CD4-positive, alpha-beta memory T cell (primary cell): ENCODE measurements at regions not wholly inside any gene's neighbourhood (a gene's known extent, or its start where the extent isn't known, plus 50 kb on each side); places are given as distances from the start of the nearest gene placed in this dataset.

Experiments used
- CTCF ChIA-PET: fragments of 350-600 bp; sonication (Branson Sonifier 250); formaldehyde crosslinking; loops from one replicate; lab custom pipeline; 2021; ENCODE audit warnings: inconsistent platforms; ENCODE audit not compliant: partially characterized antibody; lab: Charles Lee
- POLR2A ChIA-PET: fragments of 350-600 bp; sonication (Branson Sonifier 250); formaldehyde crosslinking; loops from one replicate; lab custom pipeline; 2021; ENCODE audit not compliant: partially characterized antibody; lab: Charles Lee
- DNase-seq, 5 donors: peaks; one replicate each; pipeline versions ENCODE4 v3.0.0 to v3.0.0-alpha.2; 2020 to 2022; ENCODE audit warnings: mixed read lengths in 1 of 5
- H3K27ac ChIP-seq: one replicate; pipeline ENCODE4 v1.7.0; 2013; ENCODE audit warnings: low read depth, low read length
- H3K27me3 ChIP-seq: 2 replicates; pipeline ENCODE4 v1.7.0; 2013; ENCODE audit warnings: mild to moderate bottlenecking, low read length, moderate library complexity; ENCODE audit not compliant: insufficient read depth
- H3K36me3 ChIP-seq: 2 replicates; pipeline ENCODE4 v1.7.0; 2013; ENCODE audit warnings: mild to moderate bottlenecking, low read length, moderate library complexity; ENCODE audit not compliant: insufficient read depth
- H3K4me1 ChIP-seq: 2 replicates; pipeline ENCODE4 v1.7.0; 2013; ENCODE audit warnings: mild to moderate bottlenecking, low read length, moderate library complexity; ENCODE audit not compliant: insufficient read depth
- H3K4me3 ChIP-seq, 2 donors: one replicate each; pipeline ENCODE4 v1.7.0; 2013; ENCODE audit warnings: low read length in 2 of 2, mild to moderate bottlenecking in 1 of 2
- H3K9me3 ChIP-seq, 2 donors: one replicate each; pipeline ENCODE4 v1.7.0; 2013; ENCODE audit warnings: low read length in 2 of 2, control low read depth in 1 of 2; ENCODE audit not compliant: control insufficient read depth in 1 of 2
- H3K27ac Mint-ChIP-seq, 7 donors: one replicate each; pipeline ENCODE4 v1.8.0; 2020 to 2021; ENCODE audit warnings: mixed read lengths in 7 of 7, mild to moderate bottlenecking in 6 of 7, inconsistent platforms in 3 of 7, moderate library complexity in 3 of 7
- H3K27me3 Mint-ChIP-seq, 2 donors: one replicate each; pipeline ENCODE4 v1.8.0; 2020 to 2021; ENCODE audit warnings: mixed read lengths in 2 of 2
- H3K36me3 Mint-ChIP-seq, 2 donors: one replicate each; pipeline ENCODE4 v1.8.0; 2020 to 2021; ENCODE audit warnings: mixed read lengths in 2 of 2, inconsistent platforms in 1 of 2, mild to moderate bottlenecking in 1 of 2
- H3K4me1 Mint-ChIP-seq, 4 donors: one replicate each; pipeline ENCODE4 v1.8.0; 2020 to 2021; ENCODE audit warnings: mixed read lengths in 4 of 4, mild to moderate bottlenecking in 1 of 4
- H3K4me3 Mint-ChIP-seq, 8 donors: one replicate each; pipeline ENCODE4 v1.8.0; 2020 to 2021; ENCODE audit warnings: mixed read lengths in 8 of 8, mild to moderate bottlenecking in 7 of 8, moderate library complexity in 6 of 8, inconsistent platforms in 3 of 8
- H3K9me3 Mint-ChIP-seq, 8 donors: one replicate each; pipeline ENCODE4 v1.8.0; 2020 to 2021; ENCODE audit warnings: mixed read lengths in 8 of 8, mild to moderate bottlenecking in 5 of 8, inconsistent platforms in 3 of 8, moderate library complexity in 1 of 8
- intact Hi-C: fragments of 100-400 bp; cut with micrococcal nuclease; formaldehyde crosslinking; loops from one replicate; pipeline ENCODE4 v1.15.1; 2023

GRCh38 chr13:106371024-106371423 lies 164.4 kb downstream of the EFNB2 start:
- no peak for DNase-seq
- no peaks in the 10 kb centered on the region for H3K9me3 ChIP-seq
- Mint-ChIP-seq H3K4me1 (no peaks in the 10 kb centered on the region), H3K36me3 (no peaks in the 10 kb centered on the region), H3K4me3 (no peak overlapping the region), H3K27me3 (peaks cover 1 to 6% of the 10 kb centered on the region in 2 donors), H3K9me3 (peaks cover 0 to 4% (median 0%) of the 10 kb centered on the region in 8 donors), H3K27ac (no peak overlapping the region)
- ChIA-PET CTCF (no interaction called here), POLR2A (no interaction called here)
- no peaks in the 10 kb centered on the region for H3K27me3 ChIP-seq
- no peaks in the 10 kb centered on the region for H3K36me3 ChIP-seq
- no peaks in the 10 kb centered on the region for H3K4me1 ChIP-seq
- H3K4me3 ChIP-seq = no peak overlapping the region
- intact Hi-C loops = no loop called here
- no peak overlapping the region for H3K27ac ChIP-seq

GRCh38 chr13:106369858-106370257 lies 165.6 kb downstream of the EFNB2 start:
- intact Hi-C loops = no loop called here
- Histone ChIP-seq H3K36me3 (no peaks in the 10 kb centered on the region), H3K27ac (no peak overlapping the region), H3K4me1 (no peaks in the 10 kb centered on the region), H3K27me3 (no peaks in the 10 kb centered on the region), H3K4me3 (no peak overlapping the region), H3K9me3 (no peaks in the 10 kb centered on the region)
- CTCF ChIA-PET = no interaction called here
- peaks cover 1 to 6% of the 10 kb centered on the region in 2 donors for H3K27me3 Mint-ChIP-seq
- POLR2A ChIA-PET = no interaction called here
- H3K4me3 Mint-ChIP-seq = no peak overlapping the region
- DNase-seq = no peak
- peaks cover 0 to 7% (median 3%) of the 10 kb centered on the region in 8 donors for H3K9me3 Mint-ChIP-seq
- no peak overlapping the region for H3K27ac Mint-ChIP-seq
- no peaks in the 10 kb centered on the region for H3K4me1 Mint-ChIP-seq
- H3K36me3 Mint-ChIP-seq = no peaks in the 10 kb centered on the region

- Mint-ChIP-seq H3K27me3 (peaks cover 1 to 6% of the 10 kb centered on the region in 2 donors), H3K9me3 (peaks cover 0 to 11% (median 4%) of the 10 kb centered on the region in 8 donors), H3K36me3 (no peaks in the 10 kb centered on the region), H3K4me3 (no peak overlapping the region), H3K4me1 (no peaks in the 10 kb centered on the region), H3K27ac (no peak overlapping the region)
- Histone ChIP-seq H3K4me1 (no peaks in the 10 kb centered on the region), H3K27ac (no peak overlapping the region), H3K36me3 (no peaks in the 10 kb centered on the region), H3K9me3 (no peaks in the 10 kb centered on the region), H3K27me3 (no peaks in the 10 kb centered on the region), H3K4me3 (no peak overlapping the region)
- no peak for DNase-seq
- POLR2A ChIA-PET = no interaction called here
- intact Hi-C loops = no loop called here
- CTCF ChIA-PET = no interaction called here
Observed at GRCh38 chr13:106369091-106369490, 166.4 kb downstream of the EFNB2 start.

- no peak overlapping the region for H3K27ac Mint-ChIP-seq
- CTCF ChIA-PET = no interaction called here
- intact Hi-C loops = no loop called here
- no peaks in the 10 kb centered on the region for H3K36me3 Mint-ChIP-seq
- H3K27me3 Mint-ChIP-seq = peaks cover 1 to 4% of the 10 kb centered on the region in 2 donors
- Histone ChIP-seq H3K27ac (no peak overlapping the region), H3K4me1 (no peaks in the 10 kb centered on the region), H3K36me3 (no peaks in the 10 kb centered on the region), H3K27me3 (no peaks in the 10 kb centered on the region), H3K9me3 (no peaks in the 10 kb centered on the region), H3K4me3 (no peak overlapping the region)
- POLR2A ChIA-PET = no interaction called here
- H3K4me3 Mint-ChIP-seq = no peak overlapping the region
- H3K9me3 Mint-ChIP-seq = peaks cover 0 to 11% (median 4%) of the 10 kb centered on the region in 8 donors
- no peak for DNase-seq
- no peaks in the 10 kb centered on the region for H3K4me1 Mint-ChIP-seq
Observed at GRCh38 chr13:106367361-106367971, 168.0 kb downstream of the EFNB2 start.

- Mint-ChIP-seq H3K9me3 (peaks cover 0 to 11% (median 5%) of the 10 kb centered on the region in 8 donors), H3K27me3 (peaks cover 0 to 5% of the 10 kb centered on the region in 2 donors), H3K36me3 (no peaks in the 10 kb centered on the region), H3K4me1 (no peaks in the 10 kb centered on the region), H3K4me3 (no peak overlapping the region), H3K27ac (no peak overlapping the region)
- Histone ChIP-seq H3K4me1 (no peaks in the 10 kb centered on the region), H3K4me3 (no peak overlapping the region), H3K9me3 (no peaks in the 10 kb centered on the region), H3K36me3 (no peaks in the 10 kb centered on the region), H3K27me3 (no peaks in the 10 kb centered on the region), H3K27ac (no peak overlapping the region)
- intact Hi-C loops = no loop called here
- DNase-seq = no peak
- CTCF ChIA-PET = no interaction called here
- POLR2A ChIA-PET = no interaction called here
Observed at GRCh38 chr13:106362707-106363106, 172.8 kb downstream of the EFNB2 start.

GRCh38 chr13:106361621-106362020 lies 173.8 kb downstream of the EFNB2 start:
- peaks cover 0 to 8% of the 10 kb centered on the region in 2 donors for H3K27me3 Mint-ChIP-seq
- no peak for DNase-seq
- no peaks in the 10 kb centered on the region for H3K36me3 Mint-ChIP-seq
- Histone ChIP-seq H3K9me3 (no peaks in the 10 kb centered on the region), H3K27me3 (no peaks in the 10 kb centered on the region), H3K36me3 (no peaks in the 10 kb centered on the region), H3K4me3 (no peak overlapping the region), H3K4me1 (no peaks in the 10 kb centered on the region), H3K27ac (no peak overlapping the region)
- no peak overlapping the region for H3K4me3 Mint-ChIP-seq
- H3K27ac Mint-ChIP-seq = no peak overlapping the region
- peaks cover 0 to 11% (median 4%) of the 10 kb centered on the region in 8 donors for H3K9me3 Mint-ChIP-seq
- intact Hi-C loops = no loop called here
- ChIA-PET POLR2A (no interaction called here), CTCF (no interaction called here)
- no peaks in the 10 kb centered on the region for H3K4me1 Mint-ChIP-seq

- Mint-ChIP-seq H3K27me3 (peaks cover 0 to 10% of the 10 kb centered on the region in 2 donors), H3K4me1 (no peaks in the 10 kb centered on the region), H3K36me3 (no peaks in the 10 kb centered on the region), H3K9me3 (peaks cover 0 to 4% (median 0%) of the 10 kb centered on the region in 8 donors), H3K4me3 (no peak overlapping the region), H3K27ac (no peak overlapping the region)
- no peaks in the 10 kb centered on the region for H3K9me3 ChIP-seq
- no peak overlapping the region for H3K27ac ChIP-seq
- no peaks in the 10 kb centered on the region for H3K27me3 ChIP-seq
- ChIA-PET POLR2A (no interaction called here), CTCF (no interaction called here)
- no peaks in the 10 kb centered on the region for H3K36me3 ChIP-seq
- intact Hi-C loops = no loop called here
- no peak for DNase-seq
- no peak overlapping the region for H3K4me3 ChIP-seq
- no peaks in the 10 kb centered on the region for H3K4me1 ChIP-seq
Observed at GRCh38 chr13:106357198-106357597, 178.3 kb downstream of the EFNB2 start.
